ENCODE measurements at regions not wholly inside any gene's neighbourhood (a gene's known extent, or its start where the extent isn't known, plus 50 kb on each side); places are given as distances from the start of the nearest gene placed in this dataset.

- ChIA-PET POLR2A (interaction anchor here (0.6 kb wide), 1 partner anchor 159 kb away, joined by 3 read pairs; no protein-coding TSS in a partner anchor), CTCF (interaction anchor here (2.0 kb wide), 1 partner anchor 288 kb away, joined by 5 read pairs; no protein-coding TSS in a partner anchor)
- Mint-ChIP-seq H3K27me3 (peaks cover 4% of the 10 kb centered on the region), H3K4me3 (no peak overlapping the region), H3K4me1 (ENCODE audit: low read depth) (peaks cover 3% of the 10 kb centered on the region), H3K27ac (no peak overlapping the region), H3K9me3 (no peaks in the 10 kb centered on the region), H3K36me3 (ENCODE audit: low read depth) (no peaks in the 10 kb centered on the region)
- ATAC-seq (no peak), DNase-seq (no peak)
- no peak for TF ChIP-seq CTCF (IDR thresholded peaks at IDR 0.05)
- intact Hi-C loops (cut with micrococcal nuclease): no loop called here
Observed at GRCh38 chr10:62899311-62899710, 83.1 kb upstream of the EGR2 start.

- H3K9me3 Mint-ChIP-seq: no peaks in the 10 kb centered on the region
- no peak overlapping the region for H3K27ac Mint-ChIP-seq
- peaks cover 3% of the 10 kb centered on the region for H3K4me1 Mint-ChIP-seq (ENCODE audit: low read depth)
- H3K36me3 Mint-ChIP-seq (ENCODE audit: low read depth): no peaks in the 10 kb centered on the region
- peaks cover 6% of the 10 kb centered on the region for H3K27me3 Mint-ChIP-seq
- POLR2A ChIA-PET: no interaction called here
- H3K4me3 Mint-ChIP-seq: no peak overlapping the region
- CTCF ChIA-PET: no interaction called here
- TF ChIP-seq CTCF (IDR thresholded peaks at IDR 0.05): no peak
- ATAC-seq (no peak), DNase-seq (no peak)
- intact Hi-C loops (cut with micrococcal nuclease): no loop called here
Observed at GRCh38 chr10:62895063-62895462, 78.9 kb upstream of the EGR2 start.

- ChIA-PET POLR2A (no interaction called here), CTCF (no interaction called here)
- no peak for TF ChIP-seq CTCF (IDR thresholded peaks at IDR 0.05)
- Mint-ChIP-seq H3K4me3 (no peak overlapping the region), H3K36me3 (ENCODE audit: low read depth) (no peaks in the 10 kb centered on the region), H3K4me1 (ENCODE audit: low read depth) (peaks cover 3% of the 10 kb centered on the region), H3K27me3 (peaks cover 4% of the 10 kb centered on the region), H3K27ac (no peak overlapping the region), H3K9me3 (no peaks in the 10 kb centered on the region)
- DNase-seq (no peak), ATAC-seq (no peak)
- intact Hi-C loops (cut with micrococcal nuclease): no loop called here
Observed at GRCh38 chr10:62894156-62894555, 78.0 kb upstream of the EGR2 start.

- TF ChIP-seq CTCF (IDR thresholded peaks at IDR 0.05): no peak
- Mint-ChIP-seq H3K4me3 (no peak overlapping the region), H3K4me1 (ENCODE audit: low read depth) (peaks cover 3% of the 10 kb centered on the region), H3K27me3 (peaks cover 11% of the 10 kb centered on the region), H3K27ac (no peak overlapping the region), H3K36me3 (ENCODE audit: low read depth) (no peaks in the 10 kb centered on the region), H3K9me3 (no peaks in the 10 kb centered on the region)
- intact Hi-C loops (cut with micrococcal nuclease): no loop called here
- CTCF ChIA-PET: no interaction called here
- DNase-seq (peak; percentile 3), ATAC-seq (no peak)
- POLR2A ChIA-PET: no interaction called here
Observed at GRCh38 chr10:62893036-62893435, 76.9 kb upstream of the EGR2 start.

GRCh38 chr10:62890395-62890794 is 74.2 kb upstream of the EGR2 start:
- POLR2A ChIA-PET: no interaction called here
- no peak overlapping the region for H3K27ac Mint-ChIP-seq

More at GRCh38 chr10:62890395-62890794, 74.2 kb upstream of the EGR2 start:
- H3K36me3 Mint-ChIP-seq (ENCODE audit: low read depth): no peaks in the 10 kb centered on the region
- TF ChIP-seq CTCF (IDR thresholded peaks at IDR 0.05): no peak
- H3K27me3 Mint-ChIP-seq: peaks cover 22% of the 10 kb centered on the region
- H3K4me3 Mint-ChIP-seq: no peak overlapping the region
- no peak for ATAC-seq
- no peaks in the 10 kb centered on the region for H3K9me3 Mint-ChIP-seq
- CTCF ChIA-PET: interaction anchor here (1.4 kb wide), 1 partner anchor 9 kb away, joined by 4 read pairs; no protein-coding TSS in a partner anchor
- intact Hi-C loops (cut with micrococcal nuclease): no loop called here
- H3K4me1 Mint-ChIP-seq (ENCODE audit: low read depth): peaks cover 3% of the 10 kb centered on the region
- no peak for DNase-seq

Data from activated CD8-positive, alpha-beta T cell treated with anti-CD3 and anti-CD28 coated beads for 36 hours (primary cell).